ENCODE measurements at regions not wholly inside any gene's neighbourhood (a gene's known extent, or its start where the extent isn't known, plus 50 kb on each side); places are given as distances from the start of the nearest gene placed in this dataset.
"Not testable (repeated sequence)": the region's sequence is repeated elsewhere in the genome, so short reads cannot be mapped to it uniquely, and the experiment has no call there.

GRCh38 chr13:55067946-55068345 lies 2039.3 kb downstream of the OLFM4 start:
- no peak for DNase-seq

- DNase-seq: no peak
Observed at GRCh38 chr13:55069746-55070145, 2041.1 kb downstream of the OLFM4 start.

GRCh38 chr13:55073000-55073399 lies 2044.4 kb downstream of the OLFM4 start:
- no peak for DNase-seq

GRCh38 chr13:55084630-55085029 lies 2056.0 kb downstream of the OLFM4 start:
- no peak for DNase-seq

- DNase-seq: no peak
Observed at GRCh38 chr13:55087085-55087484, 2053.6 kb upstream of the PRR20A start.

- no peak for DNase-seq
Observed at GRCh38 chr13:55090612-55091011, 2050.1 kb upstream of the PRR20A start.

GRCh38 chr13:55091172-55091571 lies 2049.5 kb upstream of the PRR20A start:
- DNase-seq: no peak

GRCh38 chr13:55106509-55106908 lies 2034.2 kb upstream of the PRR20A start:
- DNase-seq: no peak

GRCh38 chr13:55120631-55121030 lies 2020.1 kb upstream of the PRR20A start:
- no peak for DNase-seq

- DNase-seq: no peak
Observed at GRCh38 chr13:55155046-55155445, 1985.7 kb upstream of the PRR20A start.

- no peak for DNase-seq
Observed at GRCh38 chr13:55159765-55160164, 1981.0 kb upstream of the PRR20A start.

GRCh38 chr13:55160867-55161266 lies 1979.9 kb upstream of the PRR20A start:
- no peak for DNase-seq

GRCh38 chr13:55178582-55178981 lies 1962.1 kb upstream of the PRR20A start:
- not testable (repeated sequence) for DNase-seq

- DNase-seq: no peak
Observed at GRCh38 chr13:55190996-55191395, 1949.7 kb upstream of the PRR20A start.

- no peak for DNase-seq
Observed at GRCh38 chr13:55199134-55199533, 1941.6 kb upstream of the PRR20A start.

GRCh38 chr13:55214841-55215345 lies 1925.8 kb upstream of the PRR20A start:
- DNase-seq: no peak

- DNase-seq: no peak
Observed at GRCh38 chr13:55219538-55219937, 1921.2 kb upstream of the PRR20A start.

GRCh38 chr13:55229906-55230569 lies 1910.7 kb upstream of the PRR20A start:
- DNase-seq: no peak

GRCh38 chr13:55230570-55230908 lies 1910.2 kb upstream of the PRR20A start:
- no peak for DNase-seq

- DNase-seq: no peak
Observed at GRCh38 chr13:55234311-55234710, 1906.4 kb upstream of the PRR20A start.

GRCh38 chr13:55245005-55245644 lies 1895.6 kb upstream of the PRR20A start:
- no peak for DNase-seq

- DNase-seq: no peak
Observed at GRCh38 chr13:55255236-55255635, 1885.5 kb upstream of the PRR20A start.

GRCh38 chr13:55263045-55263444 lies 1877.7 kb upstream of the PRR20A start:
- DNase-seq: no peak

- no peak for DNase-seq
Observed at GRCh38 chr13:55266644-55267043, 1874.1 kb upstream of the PRR20A start.

GRCh38 chr13:55298201-55298600 lies 1842.5 kb upstream of the PRR20A start:
- DNase-seq: no peak
